ENCODE measurements at regions not wholly inside any gene's neighbourhood (a gene's known extent, or its start where the extent isn't known, plus 50 kb on each side); places are given as distances from the start of the nearest gene placed in this dataset.

GRCh38 chr5:60387051-60387440 is 312.9 kb downstream of the DEPDC1B start:
- Histone ChIP-seq H3K27ac (ENCODE audit: low read depth, low read length) (no peak overlapping the region), H3K4me3 (ENCODE audit: low read depth in 1 of 2, low read length in 2 of 2) (no peak overlapping the region), H3K9me3 (ENCODE audit: control insufficient read depth in 1 of 2, low read length in 2 of 2) (no peaks in the 10 kb centered on the region), H3K9ac (ENCODE audit: low read depth in 1 of 2, low read length in 2 of 2) (no peak overlapping the region), H3K4me1 (ENCODE audit: control insufficient read depth in 1 of 2, insufficient read depth in 2 of 2, low read length in 2 of 2) (no peaks in the 10 kb centered on the region), H3K27me3 (ENCODE audit: control insufficient read depth in 1 of 2, insufficient read depth in 2 of 2, low read length in 2 of 2) (no peaks in the 10 kb centered on the region), H3K36me3 (ENCODE audit: control insufficient read depth in 1 of 2, insufficient read depth in 2 of 2, low read length in 2 of 2) (no peaks in the 10 kb centered on the region)

- Histone ChIP-seq H3K27ac (ENCODE audit: low read depth, low read length) (no peak overlapping the region), H3K36me3 (ENCODE audit: control insufficient read depth in 1 of 2, insufficient read depth in 2 of 2, low read length in 2 of 2) (no peaks in the 10 kb centered on the region), H3K9me3 (ENCODE audit: control insufficient read depth in 1 of 2, low read length in 2 of 2) (no peaks in the 10 kb centered on the region), H3K4me3 (ENCODE audit: low read depth in 1 of 2, low read length in 2 of 2) (no peak overlapping the region), H3K27me3 (ENCODE audit: control insufficient read depth in 1 of 2, insufficient read depth in 2 of 2, low read length in 2 of 2) (no peaks in the 10 kb centered on the region), H3K9ac (ENCODE audit: low read depth in 1 of 2, low read length in 2 of 2) (no peak overlapping the region), H3K4me1 (ENCODE audit: control insufficient read depth in 1 of 2, insufficient read depth in 2 of 2, low read length in 2 of 2) (no peaks in the 10 kb centered on the region)
Measured at GRCh38 chr5:60386436-60387050, 313.4 kb downstream of the DEPDC1B start.

- no peak overlapping the region for H3K27ac ChIP-seq (ENCODE audit: low read depth, low read length)
- H3K9me3 ChIP-seq (ENCODE audit: control insufficient read depth in 1 of 2, low read length in 2 of 2): no peaks in the 10 kb centered on the region
- no peak overlapping the region for H3K9ac ChIP-seq (ENCODE audit: low read depth in 1 of 2, low read length in 2 of 2)
- no peaks in the 10 kb centered on the region for H3K27me3 ChIP-seq (ENCODE audit: control insufficient read depth in 1 of 2, insufficient read depth in 2 of 2, low read length in 2 of 2)
- no peak overlapping the region for H3K4me3 ChIP-seq (ENCODE audit: low read depth in 1 of 2, low read length in 2 of 2)
- no peaks in the 10 kb centered on the region for H3K4me1 ChIP-seq (ENCODE audit: control insufficient read depth in 1 of 2, insufficient read depth in 2 of 2, low read length in 2 of 2)
- no peaks in the 10 kb centered on the region for H3K36me3 ChIP-seq (ENCODE audit: control insufficient read depth in 1 of 2, insufficient read depth in 2 of 2, low read length in 2 of 2)
Measured at GRCh38 chr5:60382716-60383115, 317.2 kb downstream of the DEPDC1B start.

- no peak overlapping the region for H3K9ac ChIP-seq (ENCODE audit: low read depth in 1 of 2, low read length in 2 of 2)
- H3K27ac ChIP-seq (ENCODE audit: low read depth, low read length): no peak overlapping the region
- H3K4me1 ChIP-seq (ENCODE audit: control insufficient read depth in 1 of 2, insufficient read depth in 2 of 2, low read length in 2 of 2): no peaks in the 10 kb centered on the region
- H3K4me3 ChIP-seq (ENCODE audit: low read depth in 1 of 2, low read length in 2 of 2): no peak overlapping the region
- no peaks in the 10 kb centered on the region for H3K9me3 ChIP-seq (ENCODE audit: control insufficient read depth in 1 of 2, low read length in 2 of 2)
- no peaks in the 10 kb centered on the region for H3K27me3 ChIP-seq (ENCODE audit: control insufficient read depth in 1 of 2, insufficient read depth in 2 of 2, low read length in 2 of 2)
- H3K36me3 ChIP-seq (ENCODE audit: control insufficient read depth in 1 of 2, insufficient read depth in 2 of 2, low read length in 2 of 2): no peaks in the 10 kb centered on the region
Measured at GRCh38 chr5:60379907-60380306, 320.1 kb downstream of the DEPDC1B start.

GRCh38 chr5:60377826-60378225 is 322.1 kb downstream of the DEPDC1B start:
- no peak overlapping the region for H3K27ac ChIP-seq (ENCODE audit: low read depth, low read length)
- H3K9me3 ChIP-seq (ENCODE audit: control insufficient read depth in 1 of 2, low read length in 2 of 2): no peaks in the 10 kb centered on the region
- no peak overlapping the region for H3K9ac ChIP-seq (ENCODE audit: low read depth in 1 of 2, low read length in 2 of 2)
- H3K36me3 ChIP-seq (ENCODE audit: control insufficient read depth in 1 of 2, insufficient read depth in 2 of 2, low read length in 2 of 2): no peaks in the 10 kb centered on the region
- H3K27me3 ChIP-seq (ENCODE audit: control insufficient read depth in 1 of 2, insufficient read depth in 2 of 2, low read length in 2 of 2): no peaks in the 10 kb centered on the region
- H3K4me1 ChIP-seq (ENCODE audit: control insufficient read depth in 1 of 2, insufficient read depth in 2 of 2, low read length in 2 of 2): no peaks in the 10 kb centered on the region
- H3K4me3 ChIP-seq (ENCODE audit: low read depth in 1 of 2, low read length in 2 of 2): no peak overlapping the region

GRCh38 chr5:60376860-60377259 is 323.1 kb downstream of the DEPDC1B start:
- H3K4me1 ChIP-seq (ENCODE audit: control insufficient read depth in 1 of 2, insufficient read depth in 2 of 2, low read length in 2 of 2): peaks cover 0 to 8% of the 10 kb centered on the region in 2 donors
- no peak overlapping the region for H3K4me3 ChIP-seq (ENCODE audit: low read depth in 1 of 2, low read length in 2 of 2)

GRCh38 chr5:60374409-60374808 is 325.6 kb downstream of the DEPDC1B start:
- no peaks in the 10 kb centered on the region for H3K27me3 ChIP-seq (ENCODE audit: control insufficient read depth in 1 of 2, insufficient read depth in 2 of 2, low read length in 2 of 2)
- H3K9ac ChIP-seq (ENCODE audit: low read depth in 1 of 2, low read length in 2 of 2): no peak overlapping the region
- H3K36me3 ChIP-seq (ENCODE audit: control insufficient read depth in 1 of 2, insufficient read depth in 2 of 2, low read length in 2 of 2): no peaks in the 10 kb centered on the region
- no peaks in the 10 kb centered on the region for H3K9me3 ChIP-seq (ENCODE audit: control insufficient read depth in 1 of 2, low read length in 2 of 2)
- H3K4me1 ChIP-seq (ENCODE audit: control insufficient read depth in 1 of 2, insufficient read depth in 2 of 2, low read length in 2 of 2): peaks cover 0 to 8% of the 10 kb centered on the region in 2 donors
- no peak overlapping the region for H3K27ac ChIP-seq (ENCODE audit: low read depth, low read length)
- no peak overlapping the region for H3K4me3 ChIP-seq (ENCODE audit: low read depth in 1 of 2, low read length in 2 of 2)

More at GRCh38 chr5:60376860-60377259, 323.1 kb downstream of the DEPDC1B start:
- no peak overlapping the region for H3K27ac ChIP-seq (ENCODE audit: low read depth, low read length)
- no peaks in the 10 kb centered on the region for H3K27me3 ChIP-seq (ENCODE audit: control insufficient read depth in 1 of 2, insufficient read depth in 2 of 2, low read length in 2 of 2)
- H3K9ac ChIP-seq (ENCODE audit: low read depth in 1 of 2, low read length in 2 of 2): no peak overlapping the region
- H3K36me3 ChIP-seq (ENCODE audit: control insufficient read depth in 1 of 2, insufficient read depth in 2 of 2, low read length in 2 of 2): no peaks in the 10 kb centered on the region
- no peaks in the 10 kb centered on the region for H3K9me3 ChIP-seq (ENCODE audit: control insufficient read depth in 1 of 2, low read length in 2 of 2)

GRCh38 chr5:60372786-60373185 is 327.2 kb downstream of the DEPDC1B start:
- Histone ChIP-seq H3K9ac (ENCODE audit: low read depth in 1 of 2, low read length in 2 of 2) (no peak overlapping the region), H3K27me3 (ENCODE audit: control insufficient read depth in 1 of 2, insufficient read depth in 2 of 2, low read length in 2 of 2) (no peaks in the 10 kb centered on the region), H3K4me1 (ENCODE audit: control insufficient read depth in 1 of 2, insufficient read depth in 2 of 2, low read length in 2 of 2) (peaks cover 0 to 8% of the 10 kb centered on the region in 2 donors), H3K9me3 (ENCODE audit: control insufficient read depth in 1 of 2, low read length in 2 of 2) (no peaks in the 10 kb centered on the region), H3K27ac (ENCODE audit: low read depth, low read length) (no peak overlapping the region), H3K36me3 (ENCODE audit: control insufficient read depth in 1 of 2, insufficient read depth in 2 of 2, low read length in 2 of 2) (no peaks in the 10 kb centered on the region), H3K4me3 (ENCODE audit: low read depth in 1 of 2, low read length in 2 of 2) (no peak overlapping the region)

GRCh38 chr5:60371065-60371464 is 328.9 kb downstream of the DEPDC1B start:
- no peak overlapping the region for H3K9ac ChIP-seq (ENCODE audit: low read depth in 1 of 2, low read length in 2 of 2)
- H3K4me3 ChIP-seq (ENCODE audit: low read depth in 1 of 2, low read length in 2 of 2): no peak overlapping the region
- no peaks in the 10 kb centered on the region for H3K27me3 ChIP-seq (ENCODE audit: control insufficient read depth in 1 of 2, insufficient read depth in 2 of 2, low read length in 2 of 2)
- H3K4me1 ChIP-seq (ENCODE audit: control insufficient read depth in 1 of 2, insufficient read depth in 2 of 2, low read length in 2 of 2): peaks cover 0 to 8% of the 10 kb centered on the region in 2 donors
- H3K27ac ChIP-seq (ENCODE audit: low read depth, low read length): no peak overlapping the region
- H3K36me3 ChIP-seq (ENCODE audit: control insufficient read depth in 1 of 2, insufficient read depth in 2 of 2, low read length in 2 of 2): no peaks in the 10 kb centered on the region
- no peaks in the 10 kb centered on the region for H3K9me3 ChIP-seq (ENCODE audit: control insufficient read depth in 1 of 2, low read length in 2 of 2)

GRCh38 chr5:60370508-60370907 is 329.5 kb downstream of the DEPDC1B start:
- Histone ChIP-seq H3K27ac (ENCODE audit: low read depth, low read length) (no peak overlapping the region), H3K9me3 (ENCODE audit: control insufficient read depth in 1 of 2, low read length in 2 of 2) (no peaks in the 10 kb centered on the region), H3K9ac (ENCODE audit: low read depth in 1 of 2, low read length in 2 of 2) (no peak overlapping the region), H3K36me3 (ENCODE audit: control insufficient read depth in 1 of 2, insufficient read depth in 2 of 2, low read length in 2 of 2) (no peaks in the 10 kb centered on the region), H3K4me3 (ENCODE audit: low read depth in 1 of 2, low read length in 2 of 2) (no peak overlapping the region), H3K27me3 (ENCODE audit: control insufficient read depth in 1 of 2, insufficient read depth in 2 of 2, low read length in 2 of 2) (no peaks in the 10 kb centered on the region), H3K4me1 (ENCODE audit: control insufficient read depth in 1 of 2, insufficient read depth in 2 of 2, low read length in 2 of 2) (peaks cover 0 to 8% of the 10 kb centered on the region in 2 donors)

- Histone ChIP-seq H3K27ac (ENCODE audit: low read depth, low read length) (no peak overlapping the region), H3K27me3 (ENCODE audit: control insufficient read depth in 1 of 2, insufficient read depth in 2 of 2, low read length in 2 of 2) (no peaks in the 10 kb centered on the region), H3K4me3 (ENCODE audit: low read depth in 1 of 2, low read length in 2 of 2) (no peak overlapping the region), H3K36me3 (ENCODE audit: control insufficient read depth in 1 of 2, insufficient read depth in 2 of 2, low read length in 2 of 2) (no peaks in the 10 kb centered on the region), H3K9ac (ENCODE audit: low read depth in 1 of 2, low read length in 2 of 2) (no peak overlapping the region), H3K9me3 (ENCODE audit: control insufficient read depth in 1 of 2, low read length in 2 of 2) (no peaks in the 10 kb centered on the region), H3K4me1 (ENCODE audit: control insufficient read depth in 1 of 2, insufficient read depth in 2 of 2, low read length in 2 of 2) (peaks cover 0 to 8% of the 10 kb centered on the region in 2 donors)
Measured at GRCh38 chr5:60369391-60369790, 330.6 kb downstream of the DEPDC1B start.

Measured in duodenal mucosa (tissue), 2 donors.